ENCODE measurements at regions not wholly inside any gene's neighbourhood (a gene's known extent, or its start where the extent isn't known, plus 50 kb on each side); places are given as distances from the start of the nearest gene placed in this dataset.

DNA sequence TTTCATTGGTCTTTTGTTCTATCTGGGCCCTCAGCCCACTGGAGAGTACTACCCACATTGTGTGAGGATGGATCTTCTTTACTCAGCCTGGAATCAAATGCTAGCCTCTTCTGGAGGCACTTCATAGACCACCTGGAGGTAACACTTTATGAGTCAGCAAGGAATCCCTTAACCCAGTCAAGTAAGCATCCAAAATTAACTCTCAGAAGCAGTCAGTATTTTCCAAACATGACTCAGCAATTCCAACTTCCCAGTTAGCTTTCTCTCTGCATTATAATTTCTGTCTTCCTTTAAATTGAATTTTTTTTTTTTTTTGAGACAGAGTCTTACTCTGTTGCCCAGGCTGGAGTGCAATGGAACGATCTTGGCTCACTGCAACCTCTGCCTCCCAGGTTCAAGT, 142.7 kb downstream of the ACKR3 start:
- H3K4me2 ChIP-seq (ENCODE audit: insufficient read depth in 1 of 2, low read depth in 2 of 2, low read length in 2 of 2): no peak overlapping the region
- H3K56ac ChIP-seq (replicated peaks; ENCODE audit: insufficient read length, low read depth, low read length): no peak overlapping the region
- H3K27ac ChIP-seq (ENCODE audit: low read depth, low read length): no peak overlapping the region
- TF ChIP-seq TAF1 (IDR thresholded peaks at IDR 0.05; ENCODE audit: low read depth, low read length): no peak
- peak; percentile 88 for TF ChIP-seq BACH1 (IDR thresholded peaks at IDR 0.05; ENCODE audit: low read length)
- TF ChIP-seq HDAC2 (IDR thresholded peaks at IDR 0.05; ENCODE audit: borderline replicate concordance in 1 of 2, low read depth in 2 of 2, low read length in 2 of 2): no peak
- TF ChIP-seq RXRA (IDR thresholded peaks at IDR 0.05; ENCODE audit: insufficient read depth, low read depth, low read length): no peak
- no peak for TF ChIP-seq HDAC6 (IDR thresholded peaks at IDR 0.05; ENCODE audit: low read depth, low read length)
- TF ChIP-seq SUZ12 (IDR thresholded peaks at IDR 0.05; ENCODE audit: low read length): no peak

More for the DNA sequence above, 142.7 kb downstream of the ACKR3 start:
- Histone ChIP-seq H3K23ac (ENCODE audit: insufficient read length) (no peak overlapping the region), H3K36me3 (ENCODE audit: control insufficient read depth in 2 of 4, insufficient read depth in 4 of 4, low read length in 3 of 4) (no peaks in the 10 kb centered on the region), H2BK5ac (ENCODE audit: low read depth, low read length) (no peak overlapping the region), H2BK12ac (ENCODE audit: low read depth, low read length) (no peak overlapping the region), H3K9ac (replicated peaks in 1 of 4; ENCODE audit: extremely low read depth in 1 of 4, low read depth in 3 of 4, low read length in 3 of 4) (no peak overlapping the region), H3K23me2 (ENCODE audit: low read depth, low read length) (0 out of 2 replicates have a peak, but pooled peaks cover 1% of the 10 kb centered on the region), H4K20me1 (replicated peaks in 1 of 2; ENCODE audit: control insufficient read depth in 1 of 2, insufficient read depth in 2 of 2, low read length in 2 of 2) (no peaks in the 10 kb centered on the region), H2AK5ac (ENCODE audit: low read depth, low read length) (no peak overlapping the region), H3K79me1 (ENCODE audit: low read depth, low read length) (no peaks in the 10 kb centered on the region), H2BK120ac (replicated peaks; ENCODE audit: low read depth, low read length) (no peak overlapping the region), H4K5ac (ENCODE audit: insufficient read length, low read depth, low read length) (no peak overlapping the region), H3K18ac (ENCODE audit: extremely low read depth, low read length) (no peak overlapping the region), H3K27me3 (replicated peaks in 1 of 4; ENCODE audit: control insufficient read depth in 3 of 4, extremely low read depth in 1 of 4, insufficient read depth in 3 of 4, low read length in 3 of 4) (no peaks in the 10 kb centered on the region), H3K79me2 (ENCODE audit: control insufficient read depth in 1 of 2, insufficient read depth in 2 of 2, low read length in 2 of 2) (no peaks in the 10 kb centered on the region), H2BK15ac (ENCODE audit: low read length) (no peak overlapping the region), H4K8ac (ENCODE audit: extremely low read depth, insufficient read depth, low read length) (no peak overlapping the region), H3K14ac (ENCODE audit: insufficient read length) (no peak overlapping the region), H2AFZ (ENCODE audit: low read length) (no peak overlapping the region), H3K9me3 (ENCODE audit: insufficient read depth in 2 of 2, low read depth in 1 of 2, low read length in 1 of 2) (no peaks in the 10 kb centered on the region), H2BK20ac (ENCODE audit: low read length) (no peak overlapping the region), H4K91ac (replicated peaks; ENCODE audit: insufficient read length, low read length) (no peak overlapping the region), H3K4me3 (ENCODE audit: extremely low read depth in 1 of 4, insufficient read depth in 2 of 4, low read depth in 3 of 4, low read length in 4 of 4) (no peak overlapping the region), H3K4ac (replicated peaks; ENCODE audit: insufficient read length, low read depth, low read length) (no peak overlapping the region), H3K4me1 (replicated peaks in 1 of 4; ENCODE audit: control insufficient read depth in 3 of 4, insufficient read depth in 4 of 4, low read length in 3 of 4) (no peaks in the 10 kb centered on the region)
- WGBS, 2 experiments (ENCODE audit: extremely low coverage in 1 of 2, insufficient coverage in 1 of 2, insufficient read length in 1 of 2, insufficient replicate concordance in 2 of 2, low coverage in 1 of 2, low lambda C conversion rate in 2 of 2, missing lambda C conversion rate in 1 of 2): 100% methylated on average over 1 of the region's 1 CpG; no CpG with 5 or more reads in 1 of the 2 experiments
- ChIA-PET CTCF (ENCODE audit: partially characterized antibody) (no interaction called here), POLR2A (ENCODE audit: partially characterized antibody) (no interaction called here)
- FAIRE-seq (no peak), DNase-seq (ENCODE audit: low read depth in 1 of 2, low spot score in 2 of 2) (no peak)

Measured in H1 (cell line).